ENCODE measurements at regions not wholly inside any gene's neighbourhood (a gene's known extent, or its start where the extent isn't known, plus 50 kb on each side); places are given as distances from the start of the nearest gene placed in this dataset.

DNA sequence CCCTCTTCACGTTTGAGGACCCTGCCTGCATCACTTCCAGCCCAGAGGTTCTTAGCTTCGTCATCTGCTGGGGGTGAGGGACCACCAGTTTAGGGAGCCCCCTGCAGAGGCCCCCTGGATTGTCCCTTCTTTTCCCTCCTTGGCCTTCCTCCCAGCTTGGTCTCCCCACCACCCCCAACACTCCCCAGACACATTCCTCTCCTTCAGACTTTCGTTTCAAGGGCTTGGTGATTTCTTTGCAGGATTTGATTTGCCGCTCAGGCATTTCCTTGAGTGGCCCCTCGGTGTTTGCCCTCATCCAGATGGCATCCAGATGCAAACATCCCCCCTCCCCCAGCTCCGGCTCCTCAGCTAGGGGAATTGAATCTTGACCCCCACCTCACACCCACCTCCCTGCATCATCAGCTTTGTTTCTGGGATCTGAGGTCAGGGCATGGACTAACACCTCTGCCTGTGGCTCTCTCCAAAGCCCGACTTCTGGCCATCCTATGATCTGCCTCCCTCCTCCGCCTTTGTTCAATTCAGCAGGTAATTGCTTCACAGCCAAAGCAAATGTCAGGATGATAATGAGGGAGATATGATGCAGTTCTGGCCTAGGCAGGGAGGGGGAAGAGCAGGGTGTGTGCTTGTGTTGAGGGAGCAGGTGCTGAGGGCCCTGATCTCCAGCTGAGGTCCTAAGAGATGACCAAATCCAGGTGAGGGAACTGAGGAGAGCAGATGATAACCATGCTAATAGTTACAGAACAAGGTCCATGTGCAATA lies 141.5 kb downstream of the VEGFA start:
- no peak for DNase-seq (ENCODE audit: extremely low read depth, low read depth, low spot score)

- no peak for DNase-seq (ENCODE audit: extremely low read depth, low read depth, low spot score)
Measured at GRCh38 chr6:43910638-43911353, 140.8 kb downstream of the VEGFA start.

- no peak for DNase-seq (ENCODE audit: extremely low read depth, low read depth, low spot score)
Measured at GRCh38 chr6:43910149-43910637, 140.2 kb downstream of the VEGFA start.

DNA sequence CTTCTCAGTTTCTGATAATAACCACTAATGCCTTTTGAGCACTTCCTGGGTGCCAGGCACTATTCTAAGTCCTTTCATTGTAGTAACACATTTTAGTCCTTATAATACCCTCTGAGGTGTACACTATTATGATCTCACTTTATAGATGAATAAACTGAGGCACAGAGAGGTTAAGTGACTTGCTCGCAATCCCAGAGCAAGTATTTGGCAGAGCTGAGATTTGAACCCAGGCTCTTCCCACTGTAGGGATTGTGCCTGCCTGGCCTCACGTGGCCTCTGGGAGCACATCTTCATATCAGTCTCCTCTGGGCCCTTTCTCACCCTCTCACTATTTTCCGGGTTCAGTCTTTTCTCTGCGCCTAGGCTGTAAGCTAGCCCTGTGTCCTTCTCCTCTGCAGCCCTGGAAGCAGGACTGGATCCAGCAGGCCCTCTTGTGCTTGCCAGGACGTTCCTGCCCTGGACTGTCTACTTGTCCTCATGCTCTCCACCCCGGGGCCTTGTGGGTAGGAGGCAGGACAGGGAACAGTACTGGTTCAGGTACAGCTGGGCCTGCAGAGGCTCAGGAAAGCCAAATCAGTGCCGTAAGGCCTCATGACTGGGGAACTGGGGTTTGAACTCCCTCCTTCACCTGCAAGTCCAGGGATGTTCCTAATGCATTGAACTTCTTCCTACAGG lies 139.6 kb downstream of the VEGFA start:
- no peak for DNase-seq (ENCODE audit: extremely low read depth, low read depth, low spot score)

- no peak for DNase-seq (ENCODE audit: extremely low read depth, low read depth, low spot score)
Measured at GRCh38 chr6:43907789-43908472, 137.9 kb downstream of the VEGFA start.

GRCh38 chr6:43907312-43907711 lies 137.3 kb downstream of the VEGFA start:
- DNase-seq (ENCODE audit: extremely low read depth, low read depth, low spot score), result no peak

GRCh38 chr6:43904311-43905123 lies 134.5 kb downstream of the VEGFA start:
- DNase-seq (ENCODE audit: extremely low read depth, low read depth, low spot score), result no peak

DNA sequence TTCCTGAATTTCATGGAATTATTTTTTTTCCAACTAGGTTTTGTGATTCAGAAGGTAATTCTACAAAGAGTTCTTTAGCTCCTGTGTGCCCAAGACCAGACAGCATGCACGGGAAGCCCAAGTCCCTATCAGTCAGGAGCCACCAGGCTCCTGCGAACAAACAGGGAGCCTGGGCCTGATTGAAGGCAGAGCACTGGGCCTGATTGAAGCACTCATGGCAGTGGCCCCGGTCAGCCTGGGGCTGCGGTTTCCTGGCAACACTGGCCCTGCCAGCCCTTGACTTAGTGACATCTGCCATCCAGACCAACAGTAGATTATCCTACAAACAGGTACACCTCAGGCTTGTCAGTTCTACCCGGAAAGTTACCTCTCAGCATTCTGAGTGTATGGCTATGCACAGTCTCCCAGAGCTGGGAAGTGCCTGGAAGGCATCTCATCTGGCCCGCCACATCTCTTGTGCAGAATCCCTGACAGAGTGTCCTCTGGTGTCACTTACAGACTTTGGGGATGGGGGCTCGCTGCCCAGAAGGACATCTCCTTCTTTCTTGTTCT lies 133.8 kb downstream of the VEGFA start:
- no peak for DNase-seq (ENCODE audit: extremely low read depth, low read depth, low spot score)

DNA sequence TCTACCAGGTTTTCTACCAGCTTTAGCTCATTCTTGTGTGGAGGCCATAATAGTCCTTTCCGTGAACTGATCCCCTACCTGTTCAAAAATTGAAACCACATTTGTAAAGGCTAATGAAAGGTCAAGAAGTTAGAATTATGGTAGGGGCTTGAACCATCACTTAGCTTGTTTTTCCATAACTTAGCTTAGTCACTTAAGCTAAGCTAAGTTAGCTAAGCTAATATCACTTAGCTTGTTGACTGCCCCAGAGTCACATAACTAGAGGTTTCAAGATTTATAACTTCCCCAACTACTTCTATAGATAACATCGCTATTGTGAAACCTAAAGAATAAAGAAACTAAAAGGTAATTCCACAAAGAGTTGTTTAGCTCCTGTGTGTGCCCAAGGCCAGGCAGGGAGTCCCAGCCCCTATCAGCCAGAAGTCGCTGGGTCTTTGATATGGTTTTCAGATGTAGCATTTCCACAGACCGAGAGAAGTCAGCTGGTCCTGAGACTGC lies 131.8 kb downstream of the VEGFA start:
- no peak for DNase-seq (ENCODE audit: extremely low read depth, low read depth, low spot score)

- DNase-seq (ENCODE audit: extremely low read depth, low read depth, low spot score), result no peak
Measured at GRCh38 chr6:43900916-43901732, 131.1 kb downstream of the VEGFA start.

GRCh38 chr6:43900560-43900915 lies 130.5 kb downstream of the VEGFA start:
- DNase-seq (ENCODE audit: extremely low read depth, low read depth, low spot score), result no peak

DNA sequence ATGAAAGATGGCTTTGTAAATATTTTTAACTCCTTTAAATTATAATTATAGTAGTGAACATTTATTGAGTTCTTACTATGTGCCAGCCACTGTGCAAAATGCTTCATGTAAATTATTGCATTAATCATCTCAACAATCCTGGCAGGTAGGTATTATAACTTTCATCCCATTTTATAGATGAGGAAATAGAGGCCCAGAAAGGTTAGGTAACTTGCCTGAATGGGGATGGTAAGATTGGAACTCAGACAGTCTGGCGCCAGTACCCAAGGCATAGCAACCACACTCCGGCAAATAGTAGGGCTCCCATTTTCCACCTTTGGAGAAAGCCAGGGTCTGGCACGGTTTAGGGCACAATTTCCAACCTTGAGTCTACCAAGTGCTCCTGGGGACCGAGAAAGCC lies 129.8 kb downstream of the VEGFA start:
- DNase-seq (ENCODE audit: extremely low read depth, low read depth, low spot score), result no peak

GRCh38 chr6:43898358-43899131 lies 128.5 kb downstream of the VEGFA start:
- no peak for DNase-seq (ENCODE audit: extremely low read depth, low read depth, low spot score)

DNA sequence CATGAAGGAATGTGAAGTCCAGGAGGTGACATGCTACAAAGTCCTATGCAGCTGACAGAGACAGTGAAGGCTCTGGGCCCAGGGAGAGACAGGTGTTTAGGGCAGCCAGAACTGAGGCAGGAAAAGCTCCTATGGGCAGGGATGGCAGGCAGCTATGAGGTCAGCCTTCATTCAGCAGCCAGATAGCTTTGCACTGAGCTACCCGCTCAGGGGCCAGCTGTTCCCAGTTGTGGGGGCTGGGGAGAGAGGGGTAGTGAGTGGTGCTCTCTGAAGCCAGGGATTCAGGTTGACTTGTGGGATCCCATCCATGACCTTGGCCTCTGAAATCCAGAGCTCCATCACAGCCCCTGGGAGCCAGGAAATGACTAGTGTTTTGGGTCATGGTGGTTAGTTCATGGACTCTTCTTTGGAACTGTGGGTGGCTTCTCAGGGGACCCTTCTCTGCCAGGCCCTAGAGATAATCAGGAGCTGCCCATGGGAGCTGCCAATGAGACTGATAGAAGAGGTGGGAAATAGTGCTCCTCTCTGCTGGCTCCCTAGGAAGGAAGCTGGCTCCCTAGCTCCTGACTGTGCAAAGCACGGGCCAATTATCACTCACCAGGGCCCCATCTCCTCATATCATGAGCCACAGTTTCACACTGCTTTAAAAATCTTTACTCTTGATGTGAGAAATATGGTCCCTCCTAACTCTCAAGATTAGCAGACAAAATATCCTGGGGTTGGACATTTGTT lies 127.7 kb downstream of the VEGFA start:
- DNase-seq (ENCODE audit: extremely low read depth, low read depth, low spot score), result no peak

GRCh38 chr6:43896329-43897255 lies 126.6 kb downstream of the VEGFA start:
- no peak for DNase-seq (ENCODE audit: extremely low read depth, low read depth, low spot score)

- no peak for DNase-seq (ENCODE audit: extremely low read depth, low read depth, low spot score)
Measured at GRCh38 chr6:43895656-43896328, 125.8 kb downstream of the VEGFA start.
